Neural cell (in vitro differentiated cells): ENCODE measurements at regions not wholly inside any gene's neighbourhood (a gene's known extent, or its start where the extent isn't known, plus 50 kb on each side); places are given as distances from the start of the nearest gene placed in this dataset.

Experiments
- CTCF ChIP-seq: fragments of 450-650 bp; IDR thresholded peaks from 2 replicates; pipeline ENCODE4 v1.5.1; 2014; ENCODE audit warnings: antibody characterized with exemption, mild to moderate bottlenecking, moderate library complexity; ENCODE audit not compliant: poor library complexity, severe bottlenecking
- EZH2 ChIP-seq: fragments of 200-600, 300-800 bp; shearing (Covaris generic), sonication (generic); IDR thresholded peaks from 2 replicates; pipeline ENCODE4 v1.6.1; 2014; ENCODE audit warnings: antibody characterized with exemption, low read length, borderline replicate concordance, mild to moderate bottlenecking; ENCODE audit not compliant: insufficient read depth, poor library complexity, severe bottlenecking
- POLR2AphosphoS5 ChIP-seq: IDR thresholded peaks from 2 replicates; pipeline ENCODE4 v1.6.1; 2012
- TAF1 ChIP-seq: IDR thresholded peaks from 2 replicates; pipeline ENCODE4 v1.6.1; 2012; ENCODE audit warnings: low read depth

GRCh38 chr18:52222211-52222610 lies 117.8 kb upstream of the DCC start:
- no peak for TF ChIP-seq EZH2
- no peak for TF ChIP-seq TAF1
- TF ChIP-seq POLR2AphosphoS5, result no peak
- TF ChIP-seq CTCF, result no peak
